CD4-positive, alpha-beta T cell treated with Interleukin-21 for 1 hour (primary cell): ENCODE measurements at regions not wholly inside any gene's neighbourhood (a gene's known extent, or its start where the extent isn't known, plus 50 kb on each side); places are given as distances from the start of the nearest gene placed in this dataset.
"Not testable (repeated sequence)": the region's sequence is repeated elsewhere in the genome, so short reads cannot be mapped to it uniquely, and the experiment has no call there.

Experiments used
- DNase-seq: peaks from one replicate; pipeline ENCODE4 v3.0.0-alpha.2; 2020

GRCh38 chr11:37969336-37969735 is 1371.3 kb upstream of the RAG2 start:
- DNase-seq = not testable (repeated sequence)

DNA sequence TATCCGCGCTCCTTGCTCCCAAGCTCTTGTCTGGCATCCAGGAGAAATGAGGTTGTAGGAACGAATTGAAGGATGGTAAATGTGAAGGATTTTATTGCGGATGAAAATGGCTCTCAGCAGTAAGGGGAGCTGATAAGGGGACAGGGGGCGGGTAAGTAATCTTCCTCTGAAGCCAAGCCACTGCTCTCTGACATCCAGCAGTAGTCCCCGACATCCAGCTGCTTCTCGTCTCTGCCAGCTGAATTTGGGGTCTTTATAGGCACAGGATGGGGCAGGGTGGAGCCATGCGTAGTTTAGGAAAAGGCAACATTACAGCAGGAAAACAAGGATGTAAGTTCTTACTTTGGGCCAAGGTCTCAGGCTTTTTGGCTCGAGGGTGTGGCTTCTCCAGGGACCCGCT is 1370.1 kb upstream of the RAG2 start:
- no peak for DNase-seq

DNA sequence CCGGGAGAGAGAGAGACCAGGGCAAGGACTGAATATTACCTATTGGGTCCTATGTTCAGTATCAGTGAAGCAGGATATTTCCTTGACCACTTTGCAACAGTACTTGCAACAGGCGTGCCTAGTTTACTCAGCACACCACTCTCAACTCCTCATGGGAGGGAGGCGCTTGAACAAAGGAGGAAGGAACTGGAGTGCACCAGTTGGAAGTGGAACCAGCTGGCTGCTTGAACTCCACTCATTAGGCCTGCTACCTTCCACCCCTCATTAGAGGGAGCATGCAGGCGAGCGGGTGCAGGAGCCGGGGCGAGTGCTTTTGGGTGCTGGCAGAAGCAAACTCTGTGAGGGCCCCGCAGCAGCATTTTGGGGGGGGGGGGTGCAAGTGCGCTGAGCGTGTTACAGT is 1369.6 kb upstream of the RAG2 start:
- DNase-seq = no peak

DNA sequence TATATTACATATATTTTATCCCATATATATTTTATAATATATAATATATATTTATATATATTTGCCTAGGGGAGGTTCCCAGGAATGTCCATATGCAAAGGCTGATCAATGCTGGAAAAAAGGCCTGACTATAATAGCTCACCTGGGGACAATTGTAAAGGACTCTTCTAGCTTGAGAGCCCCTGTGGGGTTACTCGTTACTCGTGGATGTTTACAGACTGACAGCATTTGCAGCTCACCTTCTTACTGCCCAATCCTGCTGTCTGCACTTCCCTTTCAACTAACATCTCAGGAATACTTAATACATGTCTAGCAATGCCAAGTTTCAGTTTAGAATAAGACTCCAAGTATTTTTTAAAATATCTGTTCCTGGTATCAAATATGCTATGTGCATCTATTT is 1365.4 kb upstream of the RAG2 start:
- no peak for DNase-seq

GRCh38 chr11:37957717-37958116 is 1359.7 kb upstream of the RAG2 start:
- DNase-seq = no peak

DNA sequence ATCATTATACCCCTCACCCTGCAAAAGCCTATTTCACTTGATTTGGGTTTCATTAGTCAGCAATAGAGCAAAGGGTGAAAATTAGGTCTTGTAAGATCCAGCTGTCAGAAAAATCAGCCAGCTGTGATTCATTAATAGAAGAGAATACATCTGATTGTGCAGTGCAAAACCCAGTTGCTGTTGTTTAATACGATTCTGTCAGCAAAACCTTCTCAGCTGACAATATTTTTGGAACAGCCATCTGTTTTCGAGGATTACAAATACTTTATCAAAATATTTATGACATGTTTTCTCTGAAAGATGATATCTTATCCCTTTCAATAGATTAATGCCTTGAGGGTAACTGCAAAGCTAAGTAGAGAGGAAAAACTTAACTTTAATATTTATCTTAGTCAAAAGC is 1354.0 kb upstream of the RAG2 start:
- no peak for DNase-seq

DNA sequence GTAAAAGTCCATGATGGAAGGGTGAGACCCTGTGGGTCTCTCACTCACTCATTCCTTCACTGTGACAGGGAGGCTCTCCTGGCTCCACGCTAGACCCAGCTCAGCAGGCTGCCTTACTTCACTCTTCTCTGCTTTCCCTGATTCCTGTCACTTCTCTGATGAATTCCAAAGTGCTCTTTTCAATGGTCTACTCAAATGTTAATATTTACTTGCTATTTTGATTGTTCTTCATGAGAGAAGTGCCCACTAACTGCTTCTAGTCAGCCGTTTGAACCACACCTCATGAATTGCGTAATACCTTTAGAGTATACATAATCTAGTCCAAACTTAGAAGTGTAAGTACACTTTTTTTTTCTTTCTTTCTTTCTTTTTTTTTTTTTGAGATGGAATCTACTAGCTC is 1350.2 kb upstream of the RAG2 start:
- DNase-seq = no peak

- DNase-seq = no peak
Observed at GRCh38 chr11:37947821-37948220, 1349.8 kb upstream of the RAG2 start.

- no peak for DNase-seq
Observed at GRCh38 chr11:37946155-37946766, 1348.2 kb upstream of the RAG2 start.

DNA sequence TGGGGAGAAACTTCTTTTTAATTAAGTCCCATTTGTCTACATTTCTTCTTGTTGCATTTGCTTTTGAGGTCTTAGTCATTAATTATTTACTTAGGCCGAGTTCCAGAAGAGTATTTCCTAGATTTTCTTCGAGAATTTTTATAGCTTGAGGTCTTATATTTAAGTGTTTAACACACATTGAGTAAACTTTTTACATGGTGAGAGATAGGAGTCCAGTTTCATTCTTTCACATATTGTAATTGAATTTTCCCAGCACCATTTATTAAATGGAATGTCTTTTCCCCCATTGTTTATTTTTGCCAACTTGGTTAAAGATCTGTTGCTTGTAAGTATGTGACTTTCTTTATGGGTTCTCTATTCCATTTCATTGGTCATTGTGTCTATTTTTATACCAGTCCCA is 1344.0 kb upstream of the RAG2 start:
- DNase-seq = no peak

- DNase-seq = no peak
Observed at GRCh38 chr11:37929100-37929653, 1331.1 kb upstream of the RAG2 start.

DNA sequence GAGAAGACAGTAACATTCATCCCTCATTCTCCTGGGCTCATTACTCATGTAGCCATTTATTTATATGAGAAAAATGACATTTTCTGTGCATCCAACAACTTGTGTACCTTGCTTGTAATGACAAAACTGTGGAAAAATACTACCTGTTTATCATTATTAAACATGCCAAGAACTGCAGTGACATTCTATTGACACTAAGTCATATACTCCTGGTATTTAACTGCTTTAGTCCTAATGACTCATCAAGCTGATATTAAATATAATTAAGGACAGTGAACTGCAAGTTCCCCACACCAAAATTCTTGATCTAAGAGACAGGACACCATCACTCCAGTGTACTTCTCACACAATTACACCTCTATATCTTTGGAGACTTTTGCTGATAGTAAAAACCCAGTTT is 1328.7 kb upstream of the RAG2 start:
- DNase-seq = no peak

DNA sequence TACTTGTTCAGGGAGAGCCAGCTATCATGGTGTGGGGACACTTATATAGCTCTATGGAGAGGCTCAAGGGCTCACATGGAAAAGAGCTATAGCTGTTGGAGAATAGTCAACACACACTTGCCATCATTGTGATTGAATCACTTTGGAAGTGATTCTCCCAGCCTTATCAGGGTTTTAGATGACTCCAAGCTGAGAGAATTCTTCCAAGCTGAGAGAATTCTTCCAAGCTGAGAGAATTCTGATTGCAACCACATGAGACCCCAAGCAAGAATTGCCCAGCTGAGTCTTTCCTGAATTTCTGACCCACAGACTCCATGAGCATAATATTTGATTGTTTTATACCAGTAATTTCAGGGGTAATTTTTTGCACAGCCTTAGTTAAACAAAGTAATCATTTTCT is 1318.3 kb upstream of the RAG2 start:
- DNase-seq = no peak

GRCh38 chr11:37914859-37915258 is 1316.8 kb upstream of the RAG2 start:
- DNase-seq = no peak

DNA sequence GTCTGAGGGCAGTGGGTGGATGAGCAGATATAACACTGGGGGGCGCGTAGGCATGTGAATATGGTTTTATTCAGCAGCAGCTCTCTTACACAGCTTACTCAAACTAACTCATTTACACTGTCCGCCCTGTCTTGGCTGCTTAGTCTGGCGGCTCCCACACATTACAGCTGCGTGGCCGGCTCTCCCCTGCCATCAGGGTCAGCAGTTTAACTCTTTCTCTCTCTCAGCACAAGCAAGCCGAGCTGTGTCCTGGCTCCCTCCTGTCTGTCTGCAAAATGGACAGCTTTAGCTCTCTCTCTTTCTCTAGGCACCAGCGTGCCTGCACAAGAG is 1310.1 kb upstream of the RAG2 start:
- DNase-seq = no peak

DNA sequence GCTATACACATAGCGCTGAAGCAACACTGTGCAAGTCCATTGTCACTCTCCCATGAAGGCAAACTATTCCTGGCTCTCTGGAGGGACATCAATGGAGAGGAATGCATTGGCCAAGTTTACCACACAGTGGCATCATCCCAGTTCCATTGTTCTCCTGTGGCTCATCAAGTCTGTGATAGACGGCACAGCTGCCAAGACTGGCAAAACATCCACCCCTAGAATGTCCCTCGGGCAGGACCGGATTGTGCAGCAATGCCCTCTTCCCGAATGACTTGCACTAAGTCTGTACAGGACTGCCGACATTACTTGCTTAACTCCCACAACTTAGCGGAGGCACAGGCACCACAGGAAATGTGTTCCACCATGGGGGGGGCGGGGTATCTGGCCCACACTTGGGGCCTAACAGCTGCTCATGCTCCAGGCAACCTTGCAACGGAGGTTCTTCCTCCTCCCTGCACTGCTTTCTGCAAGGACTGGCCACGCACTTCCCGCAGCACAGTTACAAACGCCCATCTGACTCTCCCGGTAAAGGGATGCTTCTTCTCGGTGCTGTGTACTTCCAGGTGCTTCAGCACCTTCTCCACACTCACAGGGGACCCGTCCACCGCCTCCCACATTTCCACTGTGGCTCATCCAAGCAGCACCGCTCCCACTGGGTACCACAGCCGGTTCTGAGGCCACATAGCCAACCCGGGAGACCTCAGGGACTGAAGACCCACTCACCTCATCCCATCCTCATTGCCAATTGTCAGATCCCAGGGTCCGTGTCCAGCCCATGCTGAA is 1309.6 kb upstream of the RAG2 start:
- no peak for DNase-seq

GRCh38 chr11:37905707-37906417 is 1307.8 kb upstream of the RAG2 start:
- DNase-seq = no peak

DNA sequence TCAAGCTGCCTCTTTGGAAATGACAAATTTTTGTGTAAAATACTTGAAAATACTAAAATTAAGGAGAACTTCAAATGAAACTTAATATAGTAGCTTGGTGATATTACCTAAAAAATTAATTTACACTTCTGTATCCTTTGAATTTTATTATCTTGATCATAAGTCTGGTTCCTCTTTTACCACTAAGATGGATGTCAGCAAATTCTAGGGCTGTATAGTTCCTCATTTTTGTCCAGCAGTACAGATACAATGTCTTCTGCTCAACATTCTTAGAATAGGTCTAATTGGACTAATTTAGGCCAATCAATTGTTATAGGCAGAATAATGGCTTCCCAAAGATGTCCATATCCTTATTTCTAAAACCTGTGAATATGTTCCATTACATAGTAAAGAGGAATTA is 1298.0 kb upstream of the RAG2 start:
- no peak for DNase-seq

- no peak for DNase-seq
Observed at GRCh38 chr11:37881741-37882140, 1283.7 kb upstream of the RAG2 start.

DNA sequence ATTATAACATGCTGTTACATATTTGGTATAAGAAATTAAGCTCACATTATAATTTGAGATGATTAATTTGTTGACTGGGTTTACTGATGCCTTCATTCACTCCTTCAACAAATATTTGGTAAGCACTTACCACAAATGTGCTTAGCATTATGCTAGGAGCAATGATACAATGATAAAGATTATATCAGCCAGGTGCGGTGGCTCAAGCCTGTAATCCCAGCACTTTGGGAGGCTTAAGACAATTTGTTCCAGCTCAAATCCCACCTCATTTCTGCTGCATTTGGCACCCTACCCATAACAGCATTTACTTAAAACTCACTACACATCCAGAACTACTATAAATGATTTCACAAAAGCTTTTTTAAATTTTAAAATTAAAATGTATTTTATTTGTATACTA is 1263.6 kb upstream of the RAG2 start:
- no peak for DNase-seq

DNA sequence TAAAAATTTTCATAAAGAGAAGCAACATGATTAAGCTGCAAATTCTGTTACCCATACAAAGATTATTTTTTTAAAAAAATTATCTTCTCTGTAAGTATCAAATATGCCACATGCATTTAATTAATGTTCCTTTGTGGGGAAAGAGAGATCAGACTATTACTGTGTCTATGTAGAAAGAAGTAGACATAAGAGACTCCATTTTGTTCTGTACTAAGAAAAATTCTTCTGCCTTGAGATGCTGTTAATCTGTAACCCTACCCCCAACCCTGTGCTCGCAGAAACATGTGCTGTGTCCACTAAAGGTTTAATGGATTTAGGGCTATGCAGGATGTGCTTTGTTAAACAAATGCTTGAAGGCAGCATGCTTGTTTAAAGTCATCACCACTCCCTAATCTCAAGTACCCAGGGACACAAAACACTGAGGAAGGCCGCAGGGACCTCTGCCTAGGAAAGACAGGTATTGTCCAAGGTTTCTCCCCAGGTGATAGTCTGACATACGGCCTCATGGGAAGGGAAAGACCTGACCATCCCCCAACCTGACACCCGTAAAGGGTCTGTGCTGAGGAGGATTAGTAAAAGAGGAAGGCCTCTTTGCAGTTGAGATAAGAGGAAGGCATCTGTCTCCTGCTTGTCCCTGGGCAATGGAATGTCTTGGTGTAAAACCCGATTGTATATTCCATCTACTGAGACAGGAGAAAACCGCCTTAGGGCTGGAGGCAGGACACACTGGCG is 1260.9 kb upstream of the RAG2 start:
- not testable (repeated sequence) for DNase-seq

- no peak for DNase-seq
Observed at GRCh38 chr11:37858398-37858797, 1260.4 kb upstream of the RAG2 start.

DNA sequence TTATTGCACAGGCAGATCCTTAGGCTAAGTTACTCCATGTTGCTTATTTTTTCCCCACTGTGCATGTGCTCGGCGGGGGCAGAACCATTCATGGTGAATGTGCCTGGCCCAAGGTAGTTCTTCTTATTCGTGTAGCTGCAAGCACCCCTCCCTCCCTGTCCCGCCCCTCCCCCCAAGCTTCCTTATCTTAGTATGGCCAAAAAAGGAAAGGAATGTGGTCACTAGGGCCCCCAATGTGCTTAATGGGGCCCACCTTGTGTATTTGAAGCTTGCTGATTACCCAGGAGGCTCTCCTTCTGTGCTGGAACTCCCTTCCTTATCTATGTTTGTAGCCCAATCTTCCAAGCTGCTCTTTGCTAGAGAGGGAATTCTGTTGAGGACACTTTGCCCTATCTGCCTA is 1259.7 kb upstream of the RAG2 start:
- DNase-seq = no peak
